ENCODE measurements at regions not wholly inside any gene's neighbourhood (a gene's known extent, or its start where the extent isn't known, plus 50 kb on each side); places are given as distances from the start of the nearest gene placed in this dataset.

GRCh38 chr15:97237160-97237559 is 723.3 kb upstream of the ARRDC4 start:
- TF ChIP-seq CTCF (conservative IDR thresholded peaks at IDR 0.05; ENCODE audit: low read length) (no peak), EZH2phosphoT487 (IDR thresholded peaks at IDR 0.05; ENCODE audit: borderline replicate concordance, low read depth, low read length) (no peak)
